ENCODE measurements at regions not wholly inside any gene's neighbourhood (a gene's known extent, or its start where the extent isn't known, plus 50 kb on each side); places are given as distances from the start of the nearest gene placed in this dataset.

GRCh38 chr4:12576409-12576808, 907.7 kb downstream of the RAB28 start (continued):
- TF ChIP-seq ZNF462 (CRISPR knock-in tag; IDR thresholded peaks at IDR 0.05), result no peak

- DNase-seq (ENCODE audit: low spot score) (no peak), ATAC-seq (no peak)
- H3K9me3 Mint-ChIP-seq, result no peaks in the 10 kb centered on the region
- H3K9me2 ChIP-seq (ENCODE audit: insufficient read depth), result no peaks in the 10 kb centered on the region; the same call in 1 of the 2 replicates
- H3K36me3 Mint-ChIP-seq (ENCODE audit: low read depth), result no peaks in the 10 kb centered on the region
- H3K4me1 ChIP-seq (ENCODE audit: insufficient read depth), result no peaks in the 10 kb centered on the region
- H4K20me1 ChIP-seq (replicated peaks; ENCODE audit: insufficient read depth), result no peaks in the 10 kb centered on the region
- H3K27ac Mint-ChIP-seq, result no peak overlapping the region
- H3K27me3 ChIP-seq (ENCODE audit: insufficient read depth), result no peaks in the 10 kb centered on the region
- no peaks in the 10 kb centered on the region for H3K4me1 Mint-ChIP-seq
- H3K27ac ChIP-seq (ENCODE audit: low read depth), result no peak overlapping the region
- H3K4me2 ChIP-seq, result no peak overlapping the region
- TF ChIP-seq ETS1 (IDR thresholded peaks at IDR 0.05), result no peak
- H3K27me3 Mint-ChIP-seq (ENCODE audit: insufficient read depth, low read depth, poor library complexity), result no peaks in the 10 kb centered on the region
- H3F3A ChIP-seq (replicated peaks; ENCODE audit: low read depth), result no peaks in the 10 kb centered on the region
- no peaks in the 10 kb centered on the region for H3K36me3 ChIP-seq (ENCODE audit: insufficient read depth)
- H3K4me3 ChIP-seq, result no peak overlapping the region
- no peak overlapping the region for H3K4me3 Mint-ChIP-seq
- no peaks in the 10 kb centered on the region for H3K79me2 ChIP-seq (replicated peaks; ENCODE audit: insufficient read depth)
- H2AFZ ChIP-seq, result peak overlapping the region; percentile 40; the same call in 1 of the 2 replicates
Observed at GRCh38 chr4:12573716-12574115, 910.4 kb downstream of the RAB28 start.
